MM.1S (cell line): ENCODE measurements at regions not wholly inside any gene's neighbourhood (a gene's known extent, or its start where the extent isn't known, plus 50 kb on each side); places are given as distances from the start of the nearest gene placed in this dataset.
A peak's percentile ranks its signal among the peaks of the same experiment; 100 is the strongest.

Experiments used
- DNase-seq: peaks from one replicate; pipeline ENCODE4 v3.0.0-alpha.2; 2015
- H2AFZ ChIP-seq: fragments of 300-600 bp; sonication (generic); 2 replicates; pipeline ENCODE4 v1.6.0; 2016; ENCODE audit warnings: antibody characterized with exemption, low read length
- H3F3A ChIP-seq: fragments of 300-600 bp; sonication (generic); 2 replicates; pipeline ENCODE4 v1.6.1; 2016; ENCODE audit warnings: mild to moderate bottlenecking, antibody characterized with exemption, low read length, moderate library complexity, mixed read lengths; ENCODE audit not compliant: insufficient read depth
- H3K27ac ChIP-seq: fragments of 300-600 bp; sonication (generic); 2 replicates; pipeline ENCODE4 v1.5.1; 2016; ENCODE audit warnings: mild to moderate bottlenecking, low read length
- H3K27me3 ChIP-seq: fragments of 300-600 bp; sonication (generic); replicated peaks from 2 replicates; pipeline ENCODE4 v1.6.0; 2016; ENCODE audit warnings: low read length; ENCODE audit not compliant: insufficient read depth
- H3K36me3 ChIP-seq: fragments of 300-600 bp; sonication (generic); replicated peaks from 2 replicates; pipeline ENCODE4 v1.6.1; 2016; ENCODE audit warnings: mild to moderate bottlenecking, low read length, mixed read lengths; ENCODE audit not compliant: insufficient read depth
- H3K4me1 ChIP-seq: fragments of 300-600 bp; sonication (generic); 2 replicates; pipeline ENCODE4 v1.6.1; 2016; ENCODE audit warnings: low read length, mixed read lengths
- H3K4me2 ChIP-seq: fragments of 300-600 bp; sonication (generic); 2 replicates; pipeline ENCODE4 v1.6.0; 2016; ENCODE audit warnings: low read depth, low read length
- H3K4me3 ChIP-seq: fragments of 300-600 bp; sonication (generic); 2 replicates; pipeline ENCODE4 v1.5.1; 2016; ENCODE audit warnings: low read length, mixed read lengths
- H3K79me2 ChIP-seq: fragments of 300-600 bp; sonication (generic); 2 replicates; pipeline ENCODE4 v1.6.1; 2016; ENCODE audit warnings: mixed run types, low read length, mixed read lengths
- H3K9ac ChIP-seq: fragments of 300-600 bp; sonication (generic); 2 replicates; pipeline ENCODE4 v1.6.1; 2016; ENCODE audit warnings: low read length, mixed read lengths
- H3K9me2 ChIP-seq: fragments of 300-600 bp; sonication (generic); replicated peaks from 2 replicates; pipeline ENCODE4 v1.6.1; 2016; ENCODE audit warnings: mild to moderate bottlenecking, low read length, mixed read lengths; ENCODE audit not compliant: insufficient read depth
- H3K9me3 ChIP-seq: fragments of 300-600 bp; sonication (generic); replicated peaks from 2 replicates; pipeline ENCODE4 v1.6.1; 2016; ENCODE audit warnings: mild to moderate bottlenecking, low read length, mixed read lengths; ENCODE audit not compliant: insufficient read depth
- H4K20me1 ChIP-seq: fragments of 300-600 bp; sonication (generic); 2 replicates; pipeline ENCODE4 v1.6.1; 2016; ENCODE audit warnings: mild to moderate bottlenecking, low read length, moderate library complexity, mixed read lengths; ENCODE audit not compliant: insufficient read depth
- EZH2 ChIP-seq: fragments of 300-600 bp; sonication (generic); optimal IDR thresholded peaks from 2 replicates; pipeline ENCODE3; 2017; ENCODE audit warnings: low read depth, mild to moderate bottlenecking, antibody characterized with exemption, low read length, mixed read lengths
- EZH2phosphoT487 ChIP-seq: fragments of 300-600 bp; sonication (generic); IDR thresholded peaks from 2 replicates; pipeline ENCODE4 v1.6.1; 2018; ENCODE audit warnings: antibody characterized with exemption, low read length
- TF ChIP-seq, protein P1 (sequence below): fragments of 300-600 bp; sonication (generic); IDR thresholded peaks from 2 replicates; pipeline ENCODE4 v1.5.1; 2016; ENCODE audit warnings: antibody characterized with exemption, low read length, mixed read lengths

DNA sequence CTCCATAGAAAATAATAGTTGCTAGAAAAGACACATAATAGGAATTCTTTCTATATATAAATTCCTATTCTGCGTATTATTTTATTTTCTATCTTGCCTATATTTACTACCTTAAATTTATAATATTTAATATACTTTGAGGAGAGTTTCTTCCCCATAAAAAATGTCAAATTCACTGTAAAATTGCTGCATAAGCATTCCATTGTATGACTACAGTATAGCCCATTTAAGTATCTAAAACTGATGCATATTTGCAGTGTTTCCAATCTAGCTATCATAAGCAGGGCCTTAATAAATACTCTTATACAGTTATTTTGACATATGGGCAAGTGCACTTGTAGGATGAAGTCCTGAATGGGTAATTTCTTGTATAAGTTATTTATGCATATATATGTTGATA lies 1088.6 kb upstream of the EPHA6 start:
- TF ChIP-seq, protein P1, sequence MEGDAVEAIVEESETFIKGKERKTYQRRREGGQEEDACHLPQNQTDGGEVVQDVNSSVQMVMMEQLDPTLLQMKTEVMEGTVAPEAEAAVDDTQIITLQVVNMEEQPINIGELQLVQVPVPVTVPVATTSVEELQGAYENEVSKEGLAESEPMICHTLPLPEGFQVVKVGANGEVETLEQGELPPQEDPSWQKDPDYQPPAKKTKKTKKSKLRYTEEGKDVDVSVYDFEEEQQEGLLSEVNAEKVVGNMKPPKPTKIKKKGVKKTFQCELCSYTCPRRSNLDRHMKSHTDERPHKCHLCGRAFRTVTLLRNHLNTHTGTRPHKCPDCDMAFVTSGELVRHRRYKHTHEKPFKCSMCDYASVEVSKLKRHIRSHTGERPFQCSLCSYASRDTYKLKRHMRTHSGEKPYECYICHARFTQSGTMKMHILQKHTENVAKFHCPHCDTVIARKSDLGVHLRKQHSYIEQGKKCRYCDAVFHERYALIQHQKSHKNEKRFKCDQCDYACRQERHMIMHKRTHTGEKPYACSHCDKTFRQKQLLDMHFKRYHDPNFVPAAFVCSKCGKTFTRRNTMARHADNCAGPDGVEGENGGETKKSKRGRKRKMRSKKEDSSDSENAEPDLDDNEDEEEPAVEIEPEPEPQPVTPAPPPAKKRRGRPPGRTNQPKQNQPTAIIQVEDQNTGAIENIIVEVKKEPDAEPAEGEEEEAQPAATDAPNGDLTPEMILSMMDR = no peak
- no peak for TF ChIP-seq EZH2phosphoT487
- no peak for TF ChIP-seq EZH2
- no peak for DNase-seq
- no peaks in the 10 kb centered on the region for H3K4me1 ChIP-seq
- no peaks in the 10 kb centered on the region for H3K9me3 ChIP-seq
- H4K20me1 ChIP-seq = no peaks in the 10 kb centered on the region
- no peak overlapping the region for H2AFZ ChIP-seq
- no peak overlapping the region for H3K4me3 ChIP-seq
- no peak overlapping the region for H3K27ac ChIP-seq
- H3F3A ChIP-seq = no peaks in the 10 kb centered on the region
- no peak overlapping the region for H3K9ac ChIP-seq
- H3K4me2 ChIP-seq = no peak overlapping the region
- H3K27me3 ChIP-seq = no peaks in the 10 kb centered on the region
- H3K9me2 ChIP-seq = no peaks in the 10 kb centered on the region
- no peaks in the 10 kb centered on the region for H3K36me3 ChIP-seq
- H3K79me2 ChIP-seq = no peaks in the 10 kb centered on the region

DNA sequence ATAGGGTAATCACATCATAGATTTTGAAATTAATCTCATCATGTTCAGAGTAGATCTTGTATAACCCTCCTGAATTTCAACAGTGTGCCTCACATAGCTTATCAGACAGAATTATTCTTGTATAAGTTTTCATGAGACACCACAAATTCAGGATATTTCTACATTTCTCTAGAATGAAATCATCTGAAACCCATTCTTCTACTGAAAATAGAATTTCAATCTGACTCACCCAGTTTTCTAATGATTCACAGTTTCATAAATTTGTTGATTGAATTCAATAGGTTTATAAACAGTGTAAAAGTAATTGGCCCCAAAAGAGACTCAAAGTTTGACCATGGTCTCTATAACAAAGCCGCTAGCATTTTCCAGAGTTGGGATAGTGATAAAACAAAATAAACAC lies 1082.6 kb upstream of the EPHA6 start:
- Histone ChIP-seq H4K20me1 (no peaks in the 10 kb centered on the region), H3F3A (no peaks in the 10 kb centered on the region), H3K36me3 (no peaks in the 10 kb centered on the region), H3K9ac (no peak overlapping the region), H2AFZ (no peak overlapping the region), H3K9me3 (no peaks in the 10 kb centered on the region), H3K4me2 (0 out of 2 replicates have a peak overlapping the region, but pooled peaks have one; percentile 1), H3K4me1 (peaks cover 8% of the 10 kb centered on the region), H3K27me3 (no peaks in the 10 kb centered on the region), H3K9me2 (no peaks in the 10 kb centered on the region), H3K4me3 (no peak overlapping the region), H3K27ac (no peak overlapping the region), H3K79me2 (no peaks in the 10 kb centered on the region)
- DNase-seq = peak; percentile 8
- TF ChIP-seq EZH2 (no peak), EZH2phosphoT487 (no peak)
- TF ChIP-seq, protein P1 = no peak

DNA sequence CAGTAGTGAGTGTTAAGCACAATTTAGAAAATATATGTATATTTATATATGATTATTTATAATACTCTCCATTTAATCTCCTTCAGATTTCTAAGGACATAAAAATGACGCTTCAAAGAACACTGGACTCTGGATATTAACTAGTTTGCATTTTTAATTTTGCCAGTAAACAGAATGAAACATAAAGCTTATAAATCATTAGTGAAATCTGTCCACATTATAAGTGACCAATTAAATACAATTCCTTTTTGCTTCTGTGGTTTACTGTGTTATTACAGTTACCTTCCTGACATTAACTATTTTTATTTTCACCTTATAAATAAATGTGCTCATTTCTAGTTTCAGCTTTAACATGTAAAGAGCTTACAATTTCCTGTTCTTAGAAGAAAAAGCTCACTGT lies 1081.1 kb upstream of the EPHA6 start:
- Histone ChIP-seq H3K9ac (no peak overlapping the region), H3K4me3 (no peak overlapping the region), H3K79me2 (no peaks in the 10 kb centered on the region), H3K9me2 (no peaks in the 10 kb centered on the region), H4K20me1 (no peaks in the 10 kb centered on the region), H2AFZ (no peak overlapping the region), H3F3A (no peaks in the 10 kb centered on the region), H3K27me3 (no peaks in the 10 kb centered on the region), H3K4me1 (peaks cover 8% of the 10 kb centered on the region), H3K27ac (no peak overlapping the region), H3K4me2 (0 out of 2 replicates have a peak overlapping the region, but pooled peaks have one; percentile 29), H3K36me3 (no peaks in the 10 kb centered on the region), H3K9me3 (no peaks in the 10 kb centered on the region)
- no peak for DNase-seq
- TF ChIP-seq EZH2phosphoT487 (no peak), EZH2 (no peak)
- TF ChIP-seq, protein P1 = no peak
